Iris pigment epithelial cell (primary cell): ENCODE measurements at regions not wholly inside any gene's neighbourhood (a gene's known extent, or its start where the extent isn't known, plus 50 kb on each side); places are given as distances from the start of the nearest gene placed in this dataset.

Experiments
- DNase-seq: peaks from one replicate; pipeline ENCODE4 v3.0.0-alpha.2; 2011; ENCODE audit warnings: low read depth

GRCh38 chrX:13266641-13267345 lies 53.1 kb downstream of the ATXN3L start:
- DNase-seq, result peak; percentile 52

GRCh38 chrX:13265549-13266132 lies 54.2 kb downstream of the ATXN3L start:
- DNase-seq, result no peak

- DNase-seq, result no peak
These were observed 54.7 kb downstream of the ATXN3L start for GRCh38 chrX:13265111-13265510.

GRCh38 chrX:13263560-13264251 lies 56.1 kb downstream of the ATXN3L start:
- no peak for DNase-seq

- no peak for DNase-seq
These were observed 58.5 kb downstream of the ATXN3L start for GRCh38 chrX:13261348-13261747.

- no peak for DNase-seq
These were observed 59.3 kb downstream of the ATXN3L start for GRCh38 chrX:13260598-13260997.

GRCh38 chrX:13258725-13259124 lies 61.1 kb downstream of the ATXN3L start:
- no peak for DNase-seq

- DNase-seq, result no peak
These were observed 61.8 kb downstream of the ATXN3L start for GRCh38 chrX:13258052-13258444.

GRCh38 chrX:13257223-13258051 lies 62.4 kb downstream of the ATXN3L start:
- DNase-seq, result no peak

GRCh38 chrX:13256603-13257002 lies 63.2 kb downstream of the ATXN3L start:
- DNase-seq, result no peak

GRCh38 chrX:13254870-13255269 lies 65.0 kb downstream of the ATXN3L start:
- DNase-seq, result no peak

- DNase-seq, result peak; percentile 82
These were observed 65.6 kb downstream of the ATXN3L start for GRCh38 chrX:13254076-13254785.

- no peak for DNase-seq
These were observed 66.6 kb downstream of the ATXN3L start for GRCh38 chrX:13253223-13253622.

- DNase-seq, result no peak
These were observed 67.1 kb downstream of the ATXN3L start for GRCh38 chrX:13252726-13253125.

GRCh38 chrX:13250826-13251580 lies 68.8 kb downstream of the ATXN3L start:
- peak; percentile 96 for DNase-seq

- DNase-seq, result no peak
These were observed 70.9 kb downstream of the ATXN3L start for GRCh38 chrX:13248867-13249486.

GRCh38 chrX:13239272-13239671 lies 80.6 kb downstream of the ATXN3L start:
- DNase-seq, result no peak

- no peak for DNase-seq
These were observed 83.9 kb downstream of the ATXN3L start for GRCh38 chrX:13235930-13236329.

- no peak for DNase-seq
These were observed 87.4 kb downstream of the ATXN3L start for GRCh38 chrX:13232484-13232883.

GRCh38 chrX:13226214-13226613 lies 93.6 kb downstream of the ATXN3L start:
- no peak for DNase-seq
